Esophagus muscularis mucosa (tissue), 3 donors: ENCODE measurements at regions not wholly inside any gene's neighbourhood (a gene's known extent, or its start where the extent isn't known, plus 50 kb on each side); places are given as distances from the start of the nearest gene placed in this dataset.

Experiments used
- CTCF ChIP-seq, 3 experiments: fragments of 200-600 bp in 2 of 3; fragments of 450-650 bp in 1 of 3; sonication (generic) in 2 of 3; IDR thresholded peaks; one replicate each; pipeline ENCODE4 v1.5.1; 2017 to 2019; ENCODE audit warnings: antibody characterized with exemption in 3 of 3, mild to moderate bottlenecking in 2 of 3, moderate library complexity in 1 of 3
- POLR2A ChIP-seq: fragments of 450-650 bp; IDR thresholded peaks from one replicate; pipeline ENCODE4 v1.6.1; 2017; ENCODE audit warnings: antibody characterized with exemption, moderate library complexity, mild to moderate bottlenecking, low read depth

DNA sequence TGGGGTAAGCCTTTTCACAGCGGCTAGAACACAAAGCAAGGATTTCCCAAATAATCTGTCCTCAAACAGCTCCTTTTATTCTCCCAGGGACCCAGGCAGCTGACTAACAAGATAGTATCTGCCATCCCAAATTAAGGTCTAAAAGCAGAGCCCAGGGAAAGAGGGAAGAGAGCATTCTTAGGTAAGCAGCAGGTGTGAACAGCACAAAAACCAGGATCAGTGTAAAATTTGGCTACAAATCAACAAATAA is 79.9 kb downstream of the RBMXL2 start:
- TF ChIP-seq CTCF (IDR thresholded peaks at IDR 0.05): no peak
- no peak for TF ChIP-seq POLR2A
